Neural progenitor cell (in vitro differentiated cells): ENCODE measurements at regions not wholly inside any gene's neighbourhood (a gene's known extent, or its start where the extent isn't known, plus 50 kb on each side); places are given as distances from the start of the nearest gene placed in this dataset.

Experiments used
- DNase-seq: peaks from one replicate; pipeline ENCODE4 v3.0.0-alpha.2; 2016; ENCODE audit warnings: low spot score
- H2AFZ ChIP-seq: fragments of 200-600 bp; sonication (generic); replicated peaks from 2 replicates; pipeline ENCODE4 v1.6.1; 2016; ENCODE audit warnings: antibody characterized with exemption
- H3F3A ChIP-seq: fragments of 200-600 bp; sonication (generic); 2 replicates; pipeline ENCODE4 v1.6.1; 2016; ENCODE audit warnings: antibody characterized with exemption, low read depth
- H3K27ac ChIP-seq: fragments of 200-600 bp; sonication (generic); 2 replicates; pipeline ENCODE4 v1.5.1; 2016; ENCODE audit warnings: mild to moderate bottlenecking
- H3K27me3 ChIP-seq: fragments of 200-600 bp; sonication (generic); 2 replicates; pipeline ENCODE4 v1.6.1; 2016; ENCODE audit warnings: mild to moderate bottlenecking, moderate library complexity
- H3K36me3 ChIP-seq: fragments of 200-600 bp; sonication (generic); 2 replicates; pipeline ENCODE4 v1.5.1; 2016
- H3K4me1 ChIP-seq: fragments of 200-600 bp; sonication (generic); 2 replicates; pipeline ENCODE4 v1.6.1; 2016; ENCODE audit warnings: mixed run types
- H3K4me2 ChIP-seq: fragments of 200-600 bp; sonication (generic); 2 replicates; pipeline ENCODE4 v1.6.1; 2016
- H3K4me3 ChIP-seq: fragments of 200-600 bp; sonication (generic); 2 replicates; pipeline ENCODE4 v1.5.1; 2016
- H3K79me2 ChIP-seq: fragments of 200-600 bp; sonication (generic); 2 replicates; pipeline ENCODE4 v1.6.1; 2016; ENCODE audit warnings: low read depth
- H3K9ac ChIP-seq: fragments of 200-600 bp; sonication (generic); 2 replicates; pipeline ENCODE4 v1.6.1; 2016
- H3K9me3 ChIP-seq: fragments of 200-600 bp; sonication (generic); 2 replicates; pipeline ENCODE4 v1.5.1; 2016; ENCODE audit warnings: low read depth
- H4K20me1 ChIP-seq: fragments of 200-600 bp; sonication (generic); 2 replicates; pipeline ENCODE4 v1.6.1; 2016; ENCODE audit warnings: low read depth
- H3K27ac Mint-ChIP-seq: 3 replicates; pipeline ENCODE4 v1.8.0; 2021; ENCODE audit warnings: mixed read lengths
- H3K27me3 Mint-ChIP-seq: 2 replicates; pipeline ENCODE4 v1.8.0; 2022; ENCODE audit warnings: low read depth, mild to moderate bottlenecking, inconsistent platforms, moderate library complexity, mixed read lengths; ENCODE audit not compliant: insufficient read depth
- H3K36me3 Mint-ChIP-seq: 3 replicates; pipeline ENCODE4 v1.8.0; 2021; ENCODE audit warnings: mixed read lengths
- H3K4me1 Mint-ChIP-seq: 3 replicates; pipeline ENCODE4 v1.8.0; 2021; ENCODE audit warnings: mixed read lengths
- H3K4me3 Mint-ChIP-seq: 3 replicates; pipeline ENCODE4 v1.8.0; 2021; ENCODE audit warnings: mild to moderate bottlenecking, moderate library complexity, mixed read lengths
- H3K9me3 Mint-ChIP-seq: 3 replicates; pipeline ENCODE4 v1.8.0; 2020; ENCODE audit warnings: mixed read lengths
- EZH2 ChIP-seq: fragments of 200-600 bp; sonication (generic); IDR thresholded peaks from 2 replicates; pipeline ENCODE4 v1.6.1; 2017; ENCODE audit warnings: antibody characterized with exemption, mild to moderate bottlenecking, moderate library complexity
- EZH2phosphoT487 ChIP-seq: fragments of 200-600 bp; sonication (generic); IDR thresholded peaks from 2 replicates; pipeline ENCODE4 v1.6.1; 2017; ENCODE audit warnings: antibody characterized with exemption
- TF ChIP-seq, protein P1 (sequence below): fragments of 200-600 bp; sonication (generic); IDR thresholded peaks from 2 replicates; pipeline ENCODE4 v1.5.1; 2017; ENCODE audit warnings: antibody characterized with exemption, mild to moderate bottlenecking

DNA sequence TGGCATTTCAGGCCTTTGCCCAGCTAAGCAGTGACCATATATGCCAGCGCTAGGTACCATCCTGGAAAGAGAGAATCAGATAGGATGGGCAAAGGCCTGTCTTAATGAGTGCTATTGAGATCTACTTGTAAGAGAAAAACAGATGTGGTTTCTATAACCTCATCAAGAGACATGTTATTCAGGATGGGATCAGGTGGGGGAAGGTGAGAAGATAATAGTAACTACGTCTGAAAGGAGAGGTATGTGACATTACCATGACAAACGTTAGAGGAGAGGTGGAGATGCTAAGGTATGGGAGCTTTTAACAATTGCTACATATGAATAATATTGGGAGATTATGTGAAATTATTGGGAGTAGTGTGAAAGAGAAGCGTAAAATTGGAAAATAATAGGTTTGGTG lies 204.2 kb upstream of the PLXNA2 start:
- Mint-ChIP-seq H3K27ac (no peak overlapping the region), H3K4me1 (peaks cover 9% of the 10 kb centered on the region), H3K9me3 (peaks cover 12% of the 10 kb centered on the region), H3K4me3 (no peak overlapping the region), H3K27me3 (peaks cover 9% of the 10 kb centered on the region), H3K36me3 (no peaks in the 10 kb centered on the region)
- no peak overlapping the region for H3K27ac ChIP-seq
- no peaks in the 10 kb centered on the region for H3K36me3 ChIP-seq
- H2AFZ ChIP-seq = no peak overlapping the region
- H3K27me3 ChIP-seq = no peaks in the 10 kb centered on the region
- H3K79me2 ChIP-seq = no peaks in the 10 kb centered on the region
- no peak overlapping the region for H3K4me3 ChIP-seq
- H3K9me3 ChIP-seq = peaks cover 4% of the 10 kb centered on the region
- TF ChIP-seq, protein P1, sequence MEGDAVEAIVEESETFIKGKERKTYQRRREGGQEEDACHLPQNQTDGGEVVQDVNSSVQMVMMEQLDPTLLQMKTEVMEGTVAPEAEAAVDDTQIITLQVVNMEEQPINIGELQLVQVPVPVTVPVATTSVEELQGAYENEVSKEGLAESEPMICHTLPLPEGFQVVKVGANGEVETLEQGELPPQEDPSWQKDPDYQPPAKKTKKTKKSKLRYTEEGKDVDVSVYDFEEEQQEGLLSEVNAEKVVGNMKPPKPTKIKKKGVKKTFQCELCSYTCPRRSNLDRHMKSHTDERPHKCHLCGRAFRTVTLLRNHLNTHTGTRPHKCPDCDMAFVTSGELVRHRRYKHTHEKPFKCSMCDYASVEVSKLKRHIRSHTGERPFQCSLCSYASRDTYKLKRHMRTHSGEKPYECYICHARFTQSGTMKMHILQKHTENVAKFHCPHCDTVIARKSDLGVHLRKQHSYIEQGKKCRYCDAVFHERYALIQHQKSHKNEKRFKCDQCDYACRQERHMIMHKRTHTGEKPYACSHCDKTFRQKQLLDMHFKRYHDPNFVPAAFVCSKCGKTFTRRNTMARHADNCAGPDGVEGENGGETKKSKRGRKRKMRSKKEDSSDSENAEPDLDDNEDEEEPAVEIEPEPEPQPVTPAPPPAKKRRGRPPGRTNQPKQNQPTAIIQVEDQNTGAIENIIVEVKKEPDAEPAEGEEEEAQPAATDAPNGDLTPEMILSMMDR = no peak
- no peak for TF ChIP-seq EZH2
- no peak for TF ChIP-seq EZH2phosphoT487
- no peaks in the 10 kb centered on the region for H3K4me1 ChIP-seq
- H3K9ac ChIP-seq = no peak overlapping the region
- DNase-seq = no peak
- no peaks in the 10 kb centered on the region for H3F3A ChIP-seq
- H4K20me1 ChIP-seq = no peaks in the 10 kb centered on the region
- H3K4me2 ChIP-seq = no peak overlapping the region

DNA sequence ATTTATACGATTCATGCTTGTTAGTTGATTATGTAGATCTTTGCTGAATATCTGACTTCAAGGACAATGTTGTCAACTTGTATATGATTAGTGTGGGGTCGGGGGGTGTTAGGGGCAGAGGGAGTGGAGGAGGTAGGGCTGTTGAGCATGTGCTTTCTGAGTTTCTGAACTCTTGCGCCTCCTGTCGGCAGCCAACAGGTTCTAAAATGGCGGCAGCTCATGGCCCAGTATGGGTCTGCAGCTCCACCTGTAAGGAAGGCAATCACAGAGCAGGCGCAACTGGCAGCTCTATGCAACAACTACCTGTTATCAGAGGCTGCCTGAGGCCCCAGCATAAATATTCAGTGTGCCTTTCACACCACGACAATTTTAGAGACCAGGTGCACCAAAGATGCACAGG lies 205.8 kb upstream of the PLXNA2 start:
- Histone ChIP-seq H3K4me3 (no peak overlapping the region), H3F3A (no peaks in the 10 kb centered on the region), H3K9ac (no peak overlapping the region), H4K20me1 (no peaks in the 10 kb centered on the region), H3K27me3 (no peaks in the 10 kb centered on the region), H3K79me2 (no peaks in the 10 kb centered on the region), H3K27ac (no peak overlapping the region), H3K4me2 (no peak overlapping the region), H3K9me3 (no peaks in the 10 kb centered on the region), H2AFZ (no peak overlapping the region), H3K36me3 (no peaks in the 10 kb centered on the region), H3K4me1 (no peaks in the 10 kb centered on the region)
- H3K27me3 Mint-ChIP-seq = peaks cover 9% of the 10 kb centered on the region
- H3K27ac Mint-ChIP-seq = no peak overlapping the region
- H3K4me3 Mint-ChIP-seq = no peak overlapping the region
- no peak for DNase-seq
- no peak for TF ChIP-seq EZH2phosphoT487
- no peak for TF ChIP-seq EZH2
- TF ChIP-seq, protein P1 = no peak
- no peaks in the 10 kb centered on the region for H3K36me3 Mint-ChIP-seq
- peaks cover under 1% of the 10 kb centered on the region for H3K9me3 Mint-ChIP-seq
- peaks cover 12% of the 10 kb centered on the region for H3K4me1 Mint-ChIP-seq

DNA sequence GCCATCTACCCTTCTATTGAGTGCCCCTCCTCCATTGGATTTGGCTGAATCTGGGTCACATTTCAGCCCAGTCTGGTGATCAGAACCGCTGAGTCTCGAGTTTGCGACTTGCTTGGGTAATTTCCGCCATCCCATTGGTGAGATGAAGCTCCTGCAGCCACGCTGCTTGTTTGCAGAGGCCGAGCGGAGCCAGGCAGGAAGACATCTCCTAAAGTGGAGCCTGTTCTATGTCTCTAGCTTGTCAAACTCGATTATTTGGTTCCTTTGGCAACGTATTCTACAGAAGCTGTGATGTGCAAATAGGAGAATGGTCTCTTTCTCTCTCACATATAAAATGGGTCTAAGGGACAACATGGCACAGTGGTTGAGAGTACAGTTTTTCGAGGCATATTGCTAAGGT lies 206.8 kb upstream of the PLXNA2 start:
- Histone ChIP-seq H3K9me3 (no peaks in the 10 kb centered on the region), H3F3A (no peaks in the 10 kb centered on the region), H4K20me1 (no peaks in the 10 kb centered on the region), H3K27me3 (no peaks in the 10 kb centered on the region), H3K4me2 (no peak overlapping the region), H3K4me3 (no peak overlapping the region), H3K9ac (no peak overlapping the region), H3K4me1 (peaks cover 5% of the 10 kb centered on the region), H3K36me3 (no peaks in the 10 kb centered on the region), H2AFZ (no peak overlapping the region), H3K27ac (no peak overlapping the region), H3K79me2 (no peaks in the 10 kb centered on the region)
- no peak overlapping the region for H3K27ac Mint-ChIP-seq
- no peak for TF ChIP-seq EZH2phosphoT487
- no peak for TF ChIP-seq EZH2
- TF ChIP-seq, protein P1 = no peak
- H3K9me3 Mint-ChIP-seq = no peaks in the 10 kb centered on the region
- H3K27me3 Mint-ChIP-seq = peaks cover 9% of the 10 kb centered on the region
- H3K36me3 Mint-ChIP-seq = no peaks in the 10 kb centered on the region
- no peak for DNase-seq
- H3K4me3 Mint-ChIP-seq = no peak overlapping the region
- H3K4me1 Mint-ChIP-seq = peaks cover 17% of the 10 kb centered on the region

- no peak overlapping the region for H3K4me3 Mint-ChIP-seq
- no peaks in the 10 kb centered on the region for H3K36me3 Mint-ChIP-seq
- H3K9me3 Mint-ChIP-seq = peaks cover 6% of the 10 kb centered on the region
- Histone ChIP-seq H3F3A (no peaks in the 10 kb centered on the region), H3K4me3 (no peak overlapping the region), H3K27me3 (no peaks in the 10 kb centered on the region), H3K79me2 (no peaks in the 10 kb centered on the region), H3K4me2 (no peak overlapping the region), H3K9me3 (no peaks in the 10 kb centered on the region), H3K4me1 (peaks cover 7% of the 10 kb centered on the region), H4K20me1 (no peaks in the 10 kb centered on the region), H3K9ac (no peak overlapping the region), H3K27ac (no peak overlapping the region), H2AFZ (no peak overlapping the region), H3K36me3 (no peaks in the 10 kb centered on the region)
- DNase-seq = peak; percentile 35
- no peak overlapping the region for H3K27ac Mint-ChIP-seq
- TF ChIP-seq, protein P1 = no peak
- peak; percentile 35 for TF ChIP-seq EZH2phosphoT487
- no peak for TF ChIP-seq EZH2
- H3K27me3 Mint-ChIP-seq = peaks cover 7% of the 10 kb centered on the region
- peaks cover 19% of the 10 kb centered on the region for H3K4me1 Mint-ChIP-seq
Observed at GRCh38 chr1:208455821-208456220, 211.6 kb upstream of the PLXNA2 start.
